GM12873 (cell line): ENCODE measurements at regions not wholly inside any gene's neighbourhood (a gene's known extent, or its start where the extent isn't known, plus 50 kb on each side); places are given as distances from the start of the nearest gene placed in this dataset.

Source experiments
- TF ChIP-seq, protein P1 (sequence below): IDR thresholded peaks from 2 replicates; pipeline ENCODE4 v1.5.1; 2012; ENCODE audit warnings: low read depth, mild to moderate bottlenecking, moderate library complexity, low read length, control low read depth; ENCODE audit not compliant: insufficient read depth; ENCODE audit errors: missing control alignments

DNA sequence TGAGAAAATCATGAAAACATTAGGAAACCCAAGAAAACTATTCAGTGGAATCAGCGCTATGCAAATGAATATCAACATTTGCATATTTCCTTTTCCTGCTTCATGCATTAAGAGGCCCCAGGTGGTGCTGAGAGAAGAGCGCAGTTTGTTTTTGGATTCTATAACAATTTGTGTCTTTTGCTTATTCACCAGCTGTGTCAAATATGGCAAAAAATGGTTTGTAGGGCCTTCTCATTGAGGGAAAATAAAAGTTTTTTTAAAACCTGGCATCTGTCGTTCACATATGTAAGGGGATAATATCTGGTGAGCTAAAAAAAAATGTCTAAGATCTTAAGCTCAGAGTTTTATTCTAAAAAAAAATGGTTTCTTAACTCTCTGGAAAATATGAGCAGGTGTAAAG lies 122.5 kb upstream of the ROBO2 start:
- TF ChIP-seq, protein P1, sequence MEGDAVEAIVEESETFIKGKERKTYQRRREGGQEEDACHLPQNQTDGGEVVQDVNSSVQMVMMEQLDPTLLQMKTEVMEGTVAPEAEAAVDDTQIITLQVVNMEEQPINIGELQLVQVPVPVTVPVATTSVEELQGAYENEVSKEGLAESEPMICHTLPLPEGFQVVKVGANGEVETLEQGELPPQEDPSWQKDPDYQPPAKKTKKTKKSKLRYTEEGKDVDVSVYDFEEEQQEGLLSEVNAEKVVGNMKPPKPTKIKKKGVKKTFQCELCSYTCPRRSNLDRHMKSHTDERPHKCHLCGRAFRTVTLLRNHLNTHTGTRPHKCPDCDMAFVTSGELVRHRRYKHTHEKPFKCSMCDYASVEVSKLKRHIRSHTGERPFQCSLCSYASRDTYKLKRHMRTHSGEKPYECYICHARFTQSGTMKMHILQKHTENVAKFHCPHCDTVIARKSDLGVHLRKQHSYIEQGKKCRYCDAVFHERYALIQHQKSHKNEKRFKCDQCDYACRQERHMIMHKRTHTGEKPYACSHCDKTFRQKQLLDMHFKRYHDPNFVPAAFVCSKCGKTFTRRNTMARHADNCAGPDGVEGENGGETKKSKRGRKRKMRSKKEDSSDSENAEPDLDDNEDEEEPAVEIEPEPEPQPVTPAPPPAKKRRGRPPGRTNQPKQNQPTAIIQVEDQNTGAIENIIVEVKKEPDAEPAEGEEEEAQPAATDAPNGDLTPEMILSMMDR: no peak

DNA sequence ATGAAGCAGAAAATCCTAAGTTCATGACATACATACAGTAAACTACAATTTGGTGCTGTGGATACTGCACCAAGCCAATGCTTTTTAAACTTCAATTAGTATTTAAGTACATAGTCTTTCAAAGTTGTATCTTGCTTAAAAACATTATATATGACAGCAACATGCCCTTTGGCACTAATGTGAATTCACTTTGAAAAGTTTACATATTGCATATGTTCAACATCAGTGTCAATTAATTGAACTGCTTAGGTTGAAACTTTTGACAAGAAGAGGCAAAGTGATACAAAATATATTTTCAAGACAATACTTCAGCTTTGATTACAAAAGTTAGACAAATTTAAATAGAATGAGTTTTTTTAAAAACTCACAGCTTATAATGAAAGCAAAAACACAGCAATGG lies 119.4 kb upstream of the ROBO2 start:
- TF ChIP-seq, protein P1: no peak

DNA sequence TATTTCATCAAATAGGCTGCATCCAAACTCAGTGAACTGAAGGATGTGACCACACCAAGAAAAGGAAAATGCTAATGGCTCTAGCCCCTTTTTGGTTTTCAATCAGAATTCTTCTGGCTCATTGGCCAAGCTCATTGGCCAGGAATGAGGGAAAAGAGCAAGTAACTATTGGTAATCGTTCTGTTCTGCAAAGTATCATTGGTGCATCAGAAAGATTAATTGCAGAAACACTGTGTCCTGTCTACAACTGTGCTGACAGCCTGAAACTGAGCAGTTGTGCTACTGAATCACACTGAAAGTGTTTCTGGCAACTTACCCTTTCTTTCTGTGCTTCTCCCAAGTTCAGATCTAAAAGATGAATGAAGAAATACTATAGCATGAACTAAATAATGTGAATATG lies 116.4 kb upstream of the ROBO2 start:
- TF ChIP-seq, protein P1: no peak

DNA sequence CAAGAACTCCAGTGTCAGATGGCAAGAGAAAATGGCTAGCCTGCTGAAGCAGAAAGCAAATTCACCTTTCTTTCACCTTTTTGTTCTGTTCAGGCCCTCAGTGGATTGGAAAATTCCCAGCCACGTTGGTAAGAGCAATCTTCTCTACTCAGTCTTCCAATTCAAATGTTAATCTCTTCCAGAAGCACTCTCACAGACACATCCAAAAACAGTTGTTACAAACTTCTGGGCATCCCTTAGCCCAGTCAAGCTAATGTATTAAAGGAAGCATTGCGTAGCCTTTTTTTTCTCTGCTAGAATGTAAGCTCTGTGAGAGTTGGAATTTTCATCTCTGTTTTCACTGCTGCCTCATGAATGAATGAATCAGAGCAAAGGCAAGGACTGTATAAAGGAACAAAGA lies 109.2 kb upstream of the ROBO2 start:
- TF ChIP-seq, protein P1: no peak

DNA sequence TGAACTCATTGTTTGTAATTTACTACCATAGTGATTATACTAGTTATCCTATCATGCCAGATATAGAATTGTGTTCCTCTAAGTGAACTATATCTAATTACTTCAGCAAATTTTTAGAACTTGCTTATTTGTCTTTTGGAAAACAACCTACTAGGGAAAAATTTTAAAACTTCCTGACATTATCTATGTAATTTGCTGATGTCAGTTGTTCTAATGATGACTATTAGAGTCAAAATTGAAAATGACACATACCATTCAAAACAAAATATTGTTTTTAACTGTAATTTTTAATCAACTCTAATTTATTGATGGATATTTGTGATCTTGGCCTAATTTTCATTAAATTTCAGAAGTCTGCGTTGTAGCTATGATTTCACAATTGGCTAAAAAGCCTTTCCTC lies 106.7 kb upstream of the ROBO2 start:
- TF ChIP-seq, protein P1: no peak

DNA sequence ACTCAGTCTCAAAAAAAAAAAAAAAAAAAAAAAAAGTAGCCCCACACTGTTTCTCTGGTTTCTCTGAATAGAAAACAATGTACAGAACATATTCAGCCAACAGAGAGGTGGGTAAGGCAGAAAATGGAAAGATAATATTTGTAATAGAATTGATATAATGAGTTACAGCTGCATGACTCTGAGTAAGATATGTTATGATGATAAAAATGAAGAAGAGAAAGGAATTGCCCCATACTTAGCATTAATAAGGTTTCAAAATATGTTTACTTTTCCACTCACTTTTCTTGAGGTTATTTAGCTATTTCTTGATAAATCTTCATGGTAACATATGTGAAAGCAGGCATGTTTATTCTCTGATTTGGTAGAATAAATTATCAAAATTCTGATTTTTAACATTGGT lies 100.9 kb upstream of the ROBO2 start:
- TF ChIP-seq, protein P1: no peak

DNA sequence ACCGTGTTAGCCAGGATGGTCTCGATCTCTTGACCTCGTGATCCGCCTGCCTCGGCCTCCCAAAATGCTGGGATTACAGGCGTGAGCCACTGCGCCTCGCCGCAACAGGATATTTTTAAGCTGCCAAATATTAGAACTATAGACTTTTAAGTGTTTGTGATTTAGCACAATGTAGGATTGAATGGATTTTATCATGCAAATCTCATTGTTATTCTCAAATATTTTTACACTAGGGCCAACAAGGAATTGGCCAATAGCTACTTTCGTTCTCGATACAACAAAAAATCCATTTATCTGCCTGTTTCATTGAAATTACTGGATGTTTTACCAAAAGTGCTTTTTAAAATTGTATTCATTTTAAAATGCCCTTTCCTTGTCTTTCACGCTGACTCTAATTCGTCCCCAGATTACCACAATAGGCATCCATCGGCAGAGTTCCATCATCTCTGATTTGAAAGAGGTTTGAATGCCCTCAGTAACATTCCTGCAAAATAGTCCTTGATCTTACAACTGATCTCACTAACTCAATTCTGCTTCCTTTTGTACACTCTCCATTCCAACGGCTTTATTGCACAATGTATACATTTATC lies 99.6 kb upstream of the ROBO2 start:
- TF ChIP-seq, protein P1: no peak
